Stimulated activated CD4-positive, alpha-beta T cell treated with anti-CD3 and anti-CD28 coated beads, TNF-alpha, amount 100 ng/mL, for 24 hours (primary cell): ENCODE measurements at regions not wholly inside any gene's neighbourhood (a gene's known extent, or its start where the extent isn't known, plus 50 kb on each side); places are given as distances from the start of the nearest gene placed in this dataset.
"Not testable (repeated sequence)": the region's sequence is repeated elsewhere in the genome, so short reads cannot be mapped to it uniquely, and the experiment has no call there.

Experiments
- DNase-seq, 3 experiments: peaks; one replicate each; pipeline ENCODE4 v3.0.0-alpha.2; 2020; ENCODE audit warnings: low read depth in 3 of 3

- no peak for DNase-seq
These were observed 113.9 kb upstream of the DYRK2 start for GRCh38 chr12:67534681-67535080.

GRCh38 chr12:67535176-67535575 lies 113.4 kb upstream of the DYRK2 start:
- DNase-seq = no peak

- DNase-seq = no peak
These were observed 112.6 kb upstream of the DYRK2 start for GRCh38 chr12:67535971-67536370.

- no peak for DNase-seq
These were observed 109.2 kb upstream of the DYRK2 start for GRCh38 chr12:67539329-67539728.

- DNase-seq = no peak
These were observed 108.6 kb upstream of the DYRK2 start for GRCh38 chr12:67539946-67540345.

GRCh38 chr12:67540920-67541624 lies 107.5 kb upstream of the DYRK2 start:
- no peak for DNase-seq

- no peak for DNase-seq
These were observed 106.9 kb upstream of the DYRK2 start for GRCh38 chr12:67541625-67541991.

GRCh38 chr12:67543021-67543770 lies 105.3 kb upstream of the DYRK2 start:
- DNase-seq = no peak

- DNase-seq = no peak
These were observed 103.2 kb upstream of the DYRK2 start for GRCh38 chr12:67545298-67545697.

GRCh38 chr12:67546746-67547145 lies 101.8 kb upstream of the DYRK2 start:
- no peak for DNase-seq

GRCh38 chr12:67555075-67555717 lies 93.3 kb upstream of the DYRK2 start:
- not testable (repeated sequence) for DNase-seq

GRCh38 chr12:67558775-67559174 lies 89.8 kb upstream of the DYRK2 start:
- no peak for DNase-seq

- DNase-seq = no peak
These were observed 88.8 kb upstream of the DYRK2 start for GRCh38 chr12:67559751-67560150.

GRCh38 chr12:67562513-67563287 lies 85.8 kb upstream of the DYRK2 start:
- DNase-seq = no peak

- no peak for DNase-seq
These were observed 80.5 kb upstream of the DYRK2 start for GRCh38 chr12:67568055-67568454.

GRCh38 chr12:67572492-67572891 lies 76.1 kb upstream of the DYRK2 start:
- no peak for DNase-seq

GRCh38 chr12:67573566-67573965 lies 75.0 kb upstream of the DYRK2 start:
- DNase-seq = no peak

GRCh38 chr12:67578976-67579661 lies 69.4 kb upstream of the DYRK2 start:
- DNase-seq = no peak

- no peak for DNase-seq
These were observed 68.9 kb upstream of the DYRK2 start for GRCh38 chr12:67579662-67580003.

- DNase-seq = no peak
These were observed 66.2 kb upstream of the DYRK2 start for GRCh38 chr12:67582238-67582834.

GRCh38 chr12:67582844-67583243 lies 65.7 kb upstream of the DYRK2 start:
- no peak for DNase-seq
